Esophagus squamous epithelium (tissue), 4 donors: ENCODE measurements at regions not wholly inside any gene's neighbourhood (a gene's known extent, or its start where the extent isn't known, plus 50 kb on each side); places are given as distances from the start of the nearest gene placed in this dataset.

Source experiments
- POLR2A ChIP-seq, 4 donors: fragments of 450-650 bp; IDR thresholded peaks; one replicate each; pipeline ENCODE4 v1.6.1; 2017; ENCODE audit warnings: antibody characterized with exemption in 4 of 4, mild to moderate bottlenecking in 4 of 4, moderate library complexity in 3 of 4
- TF ChIP-seq, protein P1 (sequence below), 6 experiments: fragments of 450-650 bp in 4 of 6; fragments of 200-600 bp in 2 of 6; sonication (generic) in 2 of 6; IDR thresholded peaks; one replicate each; pipeline ENCODE4 v1.5.1; 2016 to 2019; ENCODE audit warnings: antibody characterized with exemption in 6 of 6, mild to moderate bottlenecking in 4 of 6, moderate library complexity in 4 of 6

DNA sequence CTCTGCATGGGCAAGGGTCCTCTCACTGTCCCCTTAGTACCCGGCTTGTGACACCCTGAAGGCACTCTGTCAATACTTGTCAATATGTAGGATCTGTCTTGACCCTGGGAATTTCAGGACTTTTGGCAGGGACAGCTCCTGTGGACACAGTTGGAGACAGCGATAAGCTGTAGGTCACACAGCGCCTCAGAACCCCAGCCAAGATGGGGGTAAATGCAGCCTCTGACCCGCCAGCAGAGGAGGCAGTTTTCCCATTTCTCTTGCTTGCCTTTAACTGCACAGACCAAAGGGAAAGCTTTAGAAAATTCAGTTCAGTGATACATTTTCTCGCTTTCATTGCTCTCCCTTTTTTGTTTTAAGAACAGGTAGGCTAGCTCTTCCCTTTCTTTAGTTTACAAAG is 54.8 kb upstream of the KLHL29 start:
- TF ChIP-seq, protein P1, sequence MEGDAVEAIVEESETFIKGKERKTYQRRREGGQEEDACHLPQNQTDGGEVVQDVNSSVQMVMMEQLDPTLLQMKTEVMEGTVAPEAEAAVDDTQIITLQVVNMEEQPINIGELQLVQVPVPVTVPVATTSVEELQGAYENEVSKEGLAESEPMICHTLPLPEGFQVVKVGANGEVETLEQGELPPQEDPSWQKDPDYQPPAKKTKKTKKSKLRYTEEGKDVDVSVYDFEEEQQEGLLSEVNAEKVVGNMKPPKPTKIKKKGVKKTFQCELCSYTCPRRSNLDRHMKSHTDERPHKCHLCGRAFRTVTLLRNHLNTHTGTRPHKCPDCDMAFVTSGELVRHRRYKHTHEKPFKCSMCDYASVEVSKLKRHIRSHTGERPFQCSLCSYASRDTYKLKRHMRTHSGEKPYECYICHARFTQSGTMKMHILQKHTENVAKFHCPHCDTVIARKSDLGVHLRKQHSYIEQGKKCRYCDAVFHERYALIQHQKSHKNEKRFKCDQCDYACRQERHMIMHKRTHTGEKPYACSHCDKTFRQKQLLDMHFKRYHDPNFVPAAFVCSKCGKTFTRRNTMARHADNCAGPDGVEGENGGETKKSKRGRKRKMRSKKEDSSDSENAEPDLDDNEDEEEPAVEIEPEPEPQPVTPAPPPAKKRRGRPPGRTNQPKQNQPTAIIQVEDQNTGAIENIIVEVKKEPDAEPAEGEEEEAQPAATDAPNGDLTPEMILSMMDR (IDR thresholded peaks at IDR 0.05), result no peak
- TF ChIP-seq POLR2A (IDR thresholded peaks at IDR 0.05), result no peak
